Cardiac fibroblast (primary cell): ENCODE measurements at regions not wholly inside any gene's neighbourhood (a gene's known extent, or its start where the extent isn't known, plus 50 kb on each side); places are given as distances from the start of the nearest gene placed in this dataset.

ENCODE experiments used
- DNase-seq, 2 donors: peaks; one replicate each; pipeline versions ENCODE4 v3.0.0 to v3.0.0-alpha.2; 2010; ENCODE audit warnings: low read depth in 2 of 2
- H3K4me3 ChIP-seq, 2 donors: replicated peaks in 1 of 2; 1 replicate in 1 of 2; 2 replicates in 1 of 2; pipeline ENCODE4 v1.5.1; 2011; ENCODE audit warnings: low read depth in 2 of 2, low read length in 2 of 2, mild to moderate bottlenecking in 2 of 2, moderate library complexity in 1 of 2
- CTCF ChIP-seq: IDR thresholded peaks from one replicate; pipeline ENCODE4 v1.5.1; 2011; ENCODE audit warnings: low read depth, mild to moderate bottlenecking, low read length, inconsistent platforms

DNA sequence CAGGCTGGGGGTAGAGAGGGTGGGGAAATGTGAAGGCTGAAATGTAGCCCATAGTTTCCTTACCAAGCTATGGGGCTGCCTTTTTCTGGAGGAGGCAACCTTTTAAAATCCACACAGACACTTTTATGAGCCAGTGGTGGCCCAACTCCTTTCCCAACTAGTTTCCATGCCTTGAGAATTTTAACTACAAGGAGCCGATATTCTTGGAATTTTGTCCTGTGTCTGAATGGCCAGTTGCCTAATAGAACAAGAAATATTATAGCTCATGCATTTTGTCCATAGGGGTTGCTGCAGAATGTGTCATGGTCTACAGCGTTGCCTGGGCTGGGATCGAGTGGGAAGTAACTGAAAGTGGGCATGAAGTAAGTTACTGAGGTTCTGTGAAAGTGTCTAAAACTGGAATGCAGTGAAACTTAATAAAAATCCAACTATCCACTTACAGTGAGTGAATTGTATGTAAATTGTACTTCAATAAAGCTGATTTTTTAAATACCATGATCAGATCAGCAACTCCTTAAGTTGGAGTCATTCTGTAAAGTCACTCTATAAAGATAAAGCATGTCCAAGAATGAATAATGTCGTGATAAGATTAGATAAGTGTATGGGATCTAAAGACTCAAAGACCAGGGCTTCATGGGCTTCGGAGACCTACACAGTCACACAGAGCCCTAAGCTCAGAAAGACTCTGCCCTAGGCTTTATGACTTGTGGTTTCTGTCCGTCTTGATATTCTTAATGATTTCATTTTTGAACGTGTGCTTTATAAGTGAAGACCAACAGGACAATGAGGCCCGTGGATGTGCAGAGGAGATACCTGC lies 122.6 kb upstream of the FNDC3A start:
- no peak overlapping the region for H3K4me3 ChIP-seq
- no peak for TF ChIP-seq CTCF
- DNase-seq = peak in 1 of 2 donors; percentile 13

DNA sequence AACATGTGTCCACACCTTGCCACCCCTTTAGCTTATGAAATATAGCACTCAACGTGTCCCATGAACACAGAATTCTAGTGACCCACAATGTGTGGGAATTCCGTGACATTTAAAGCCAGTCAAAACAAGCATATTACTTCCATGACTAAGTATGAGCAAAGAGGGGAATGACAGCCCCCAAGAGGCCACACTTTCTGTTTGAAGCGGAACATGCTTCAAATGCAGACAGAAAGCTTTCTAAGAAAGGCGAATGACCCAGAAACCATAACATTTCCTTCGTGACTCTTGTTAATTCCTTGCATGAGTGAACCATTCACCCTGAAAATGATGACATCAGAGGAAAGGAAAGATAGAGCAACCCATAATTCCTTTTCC lies 122.0 kb upstream of the FNDC3A start:
- TF ChIP-seq CTCF = no peak
- peak; percentile 50 to 86 for DNase-seq
- H3K4me3 ChIP-seq = no peak overlapping the region

DNA sequence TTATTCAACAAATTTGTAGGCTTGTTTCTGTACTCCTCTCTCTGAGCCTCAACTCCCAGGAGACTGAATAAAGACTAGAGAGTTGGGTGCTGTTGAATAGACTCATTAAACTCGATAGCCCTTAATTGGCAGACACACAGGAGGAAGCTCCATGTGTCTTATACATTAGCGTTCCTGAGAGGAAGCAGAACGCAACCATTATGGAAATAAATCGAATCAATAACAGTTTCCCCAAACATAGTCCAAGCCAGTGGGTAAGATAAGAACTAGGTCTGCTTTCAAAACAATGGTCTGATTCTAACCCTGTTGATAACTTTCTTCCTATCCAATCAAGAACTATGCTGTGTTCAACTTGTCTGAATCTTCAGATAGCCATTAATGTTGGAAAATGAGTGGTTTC lies 118.1 kb upstream of the FNDC3A start:
- TF ChIP-seq CTCF = no peak
- no peak for DNase-seq
- no peak overlapping the region for H3K4me3 ChIP-seq

- DNase-seq = no peak
- no peak for TF ChIP-seq CTCF
Measured at GRCh38 chr13:48858122-48858902, 117.4 kb upstream of the FNDC3A start.

DNA sequence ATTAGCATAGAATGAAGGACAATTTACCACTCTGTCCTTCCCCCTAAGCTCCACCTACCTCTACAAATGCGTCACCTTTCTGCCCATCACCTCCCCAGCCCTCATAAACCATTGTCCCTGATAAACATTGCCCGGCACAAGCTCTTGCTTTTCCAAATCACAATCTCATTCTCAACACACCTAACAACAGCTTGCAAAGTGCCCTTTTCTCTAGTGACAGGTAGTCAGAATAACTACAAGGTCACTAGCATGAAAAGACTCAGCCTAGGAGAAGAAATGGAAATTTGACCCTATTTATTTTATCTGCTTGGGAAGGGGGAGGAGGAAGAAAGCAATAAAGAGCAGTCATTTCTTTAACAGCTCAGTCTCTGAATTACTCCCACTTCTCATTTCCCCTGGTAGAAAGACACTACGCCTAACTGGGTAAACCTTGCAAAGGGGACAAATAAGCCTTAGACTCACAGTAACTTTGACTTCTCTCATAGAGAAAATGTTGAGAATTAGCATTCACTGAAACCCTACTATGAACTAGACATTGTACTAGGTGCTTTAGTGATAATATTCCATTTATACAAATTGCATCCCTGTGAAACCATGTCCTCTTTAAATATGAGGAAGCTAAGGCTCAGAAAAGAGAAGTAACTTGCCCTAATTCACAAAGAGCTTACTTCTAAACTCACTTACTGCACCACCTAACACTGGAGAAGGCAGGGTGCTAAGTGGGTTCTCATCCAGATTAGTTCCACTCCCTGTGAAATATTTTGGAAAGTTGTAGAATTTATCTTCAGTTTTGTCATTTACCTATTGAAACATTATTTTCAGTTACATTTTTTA lies 116.2 kb upstream of the FNDC3A start:
- H3K4me3 ChIP-seq = no peak overlapping the region
- no peak for DNase-seq
- TF ChIP-seq CTCF = no peak

More at GRCh38 chr13:48858122-48858902, 117.4 kb upstream of the FNDC3A start:
- no peak overlapping the region for H3K4me3 ChIP-seq

DNA sequence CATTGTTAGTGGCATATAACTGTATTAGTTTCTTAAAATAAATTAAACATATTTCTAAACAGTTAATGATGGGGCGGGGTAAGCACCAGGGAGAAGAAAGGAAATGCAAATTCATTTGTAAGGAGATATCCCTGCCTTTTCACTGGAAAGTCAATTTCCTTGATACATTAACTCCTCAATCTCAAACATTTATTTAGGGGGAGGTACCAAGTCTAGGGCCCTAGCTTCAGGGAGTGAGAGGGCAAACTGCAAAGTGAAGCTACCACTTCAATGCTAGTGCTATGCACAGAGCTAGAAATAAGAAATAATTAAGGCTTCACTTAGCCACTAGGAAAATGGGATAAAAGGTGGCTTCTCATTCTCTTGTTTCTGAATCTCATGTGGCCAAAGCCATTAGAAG lies 115.3 kb upstream of the FNDC3A start:
- no peak for TF ChIP-seq CTCF
- H3K4me3 ChIP-seq = no peak overlapping the region
- no peak for DNase-seq
